ENCODE measurements at regions not wholly inside any gene's neighbourhood (a gene's known extent, or its start where the extent isn't known, plus 50 kb on each side); places are given as distances from the start of the nearest gene placed in this dataset.
"Not testable (repeated sequence)": the region's sequence is repeated elsewhere in the genome, so short reads cannot be mapped to it uniquely, and the experiment has no call there.

DNA sequence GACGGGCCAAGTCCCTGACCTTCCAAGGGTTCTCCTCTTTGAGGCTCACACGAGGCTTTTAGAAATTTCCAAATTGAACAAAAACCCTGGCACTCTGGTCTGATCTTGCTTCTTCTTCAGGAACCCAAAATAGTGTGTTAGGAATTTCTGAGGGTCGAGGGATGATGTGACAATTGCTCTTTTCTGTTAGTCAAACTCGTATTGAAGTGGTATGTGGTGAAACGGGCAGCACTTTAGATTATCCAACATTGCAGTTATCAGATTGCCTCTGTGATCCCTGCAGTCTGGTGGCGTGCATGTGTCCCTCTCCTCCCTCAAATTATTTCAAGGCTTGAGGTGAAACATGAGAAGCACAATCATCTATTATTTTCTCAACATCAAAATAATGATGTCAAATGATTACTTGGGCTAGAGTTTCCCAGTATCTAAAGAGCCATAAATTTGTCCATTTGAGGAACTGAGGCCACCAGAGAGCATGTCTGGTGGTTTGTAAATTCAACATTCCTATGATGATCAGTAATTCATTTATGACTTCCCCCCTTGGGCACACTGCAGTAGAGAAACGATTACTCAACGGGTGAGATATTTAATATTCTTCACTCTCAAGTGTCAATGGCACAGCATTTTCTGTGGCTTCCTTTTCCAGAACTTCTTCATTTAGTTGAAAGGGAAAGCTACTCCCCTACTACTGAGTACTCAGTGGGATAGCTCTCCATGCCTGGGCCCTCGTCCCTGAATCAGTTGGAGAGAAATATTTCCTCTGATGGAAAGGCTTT, 308.6 kb upstream of the MAP3K7 start:
- H3K36me3 Mint-ChIP-seq, result no peaks in the 10 kb centered on the region

DNA sequence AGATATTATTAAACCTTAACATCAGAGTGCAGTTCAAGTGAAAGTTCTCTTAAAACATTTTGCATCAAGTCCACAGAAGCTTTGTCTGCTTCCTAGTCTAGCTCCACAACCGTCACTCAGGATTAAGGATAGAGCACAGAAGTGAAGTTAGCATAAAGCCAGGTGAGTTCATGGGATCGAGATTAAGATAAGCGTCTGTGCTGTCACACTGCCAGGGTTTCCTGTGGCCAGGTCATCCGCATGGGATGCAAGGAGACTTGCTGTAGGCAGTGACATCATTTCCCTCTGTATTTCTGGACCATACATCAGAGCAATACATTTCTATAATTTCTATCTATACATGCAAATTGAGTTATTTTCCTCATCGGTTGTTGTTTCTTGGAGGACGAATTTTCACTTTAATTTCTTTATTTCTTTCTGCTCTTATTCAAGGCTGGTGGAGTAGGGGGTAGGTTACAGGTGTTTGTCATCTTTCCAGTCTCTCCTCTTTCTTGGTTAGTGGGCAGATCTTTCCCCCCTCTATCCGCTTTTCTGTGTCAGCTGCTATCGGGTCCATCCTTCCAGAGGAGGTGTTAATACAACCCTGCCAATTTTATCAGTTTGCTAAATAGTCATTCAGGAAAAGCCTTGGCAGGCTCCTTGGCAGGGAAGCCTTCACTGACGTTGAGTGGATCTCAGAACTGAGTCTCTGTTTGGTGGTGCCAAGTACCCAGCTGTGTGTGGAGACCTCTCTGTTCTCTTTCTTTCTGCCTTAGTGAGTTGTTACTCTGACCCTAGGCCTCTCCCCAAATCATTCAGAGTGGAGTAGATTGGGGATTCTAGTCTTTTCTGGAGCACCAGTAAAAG, 307.6 kb upstream of the MAP3K7 start:
- ATAC-seq (replicated peaks) (no peak), DNase-seq (no peak)
- Mint-ChIP-seq H3K4me3 (no peak overlapping the region), H3K4me1 (no peaks in the 10 kb centered on the region), H3K27me3 (peaks cover 3 to 5% of the 10 kb centered on the region in 2 donors), H3K9me3 (no peaks in the 10 kb centered on the region), H3K27ac (no peak overlapping the region), H3K36me3 (no peaks in the 10 kb centered on the region)

More for the DNA sequence above, 308.6 kb upstream of the MAP3K7 start:
- no peaks in the 10 kb centered on the region for H3K9me3 Mint-ChIP-seq
- DNase-seq, result no peak
- peaks cover 3 to 5% of the 10 kb centered on the region in 2 donors for H3K27me3 Mint-ChIP-seq
- no peak overlapping the region for H3K4me3 Mint-ChIP-seq
- H3K27ac Mint-ChIP-seq, result no peak overlapping the region
- no peaks in the 10 kb centered on the region for H3K4me1 Mint-ChIP-seq
- no peak for ATAC-seq (replicated peaks)

DNA sequence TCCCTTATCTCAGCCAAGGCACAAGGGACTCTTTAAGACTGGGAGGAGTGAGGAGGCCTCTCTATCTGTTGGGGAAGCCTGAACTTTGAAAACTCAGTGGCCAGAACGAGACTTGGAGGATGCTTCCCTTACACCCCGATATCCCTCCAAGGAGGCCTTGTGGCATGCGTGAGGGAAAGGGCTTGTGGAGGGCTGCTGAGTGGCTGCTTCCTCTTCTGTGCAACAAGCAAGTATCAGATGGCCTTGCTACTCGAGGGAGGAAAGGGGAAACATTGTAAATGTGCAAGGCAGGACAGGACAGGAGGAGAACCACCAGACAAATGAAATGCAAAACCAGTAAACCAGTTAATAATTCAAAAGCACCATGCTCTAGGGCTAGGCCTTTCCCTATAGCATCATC, 306.5 kb upstream of the MAP3K7 start:
- Mint-ChIP-seq H3K27ac (no peak overlapping the region), H3K4me3 (no peak overlapping the region), H3K36me3 (no peaks in the 10 kb centered on the region), H3K27me3 (peaks cover 3 to 5% of the 10 kb centered on the region in 2 donors), H3K4me1 (no peaks in the 10 kb centered on the region), H3K9me3 (no peaks in the 10 kb centered on the region)
- DNase-seq, result no peak
- ATAC-seq (replicated peaks), result no peak

DNA sequence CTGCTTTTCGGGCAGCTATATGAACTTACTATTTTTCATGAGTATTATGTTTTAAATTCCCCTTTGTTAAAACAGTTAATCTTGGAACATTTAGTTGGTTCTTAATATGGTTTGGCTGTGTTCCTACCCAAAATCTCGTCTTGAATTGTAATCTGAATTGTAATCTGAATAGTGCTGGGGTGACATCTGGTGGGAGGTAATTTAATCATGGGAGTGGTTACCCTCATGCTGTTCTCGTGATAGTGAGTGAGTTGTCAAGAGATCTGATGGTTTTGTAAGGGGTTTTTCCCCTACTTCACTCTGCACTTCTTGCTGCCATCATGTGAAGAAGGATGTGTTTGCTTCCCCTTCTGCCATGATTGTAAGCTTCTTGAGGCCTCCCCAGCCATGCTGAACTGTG, 305.4 kb upstream of the MAP3K7 start:
- DNase-seq (no peak), ATAC-seq (replicated peaks) (no peak)
- peaks cover 3 to 5% of the 10 kb centered on the region in 2 donors for H3K27me3 Mint-ChIP-seq
- H3K4me1 Mint-ChIP-seq, result no peaks in the 10 kb centered on the region
- H3K27ac Mint-ChIP-seq, result no peak overlapping the region
- H3K36me3 Mint-ChIP-seq, result no peaks in the 10 kb centered on the region
- no peak overlapping the region for H3K4me3 Mint-ChIP-seq
- no peaks in the 10 kb centered on the region for H3K9me3 Mint-ChIP-seq

DNA sequence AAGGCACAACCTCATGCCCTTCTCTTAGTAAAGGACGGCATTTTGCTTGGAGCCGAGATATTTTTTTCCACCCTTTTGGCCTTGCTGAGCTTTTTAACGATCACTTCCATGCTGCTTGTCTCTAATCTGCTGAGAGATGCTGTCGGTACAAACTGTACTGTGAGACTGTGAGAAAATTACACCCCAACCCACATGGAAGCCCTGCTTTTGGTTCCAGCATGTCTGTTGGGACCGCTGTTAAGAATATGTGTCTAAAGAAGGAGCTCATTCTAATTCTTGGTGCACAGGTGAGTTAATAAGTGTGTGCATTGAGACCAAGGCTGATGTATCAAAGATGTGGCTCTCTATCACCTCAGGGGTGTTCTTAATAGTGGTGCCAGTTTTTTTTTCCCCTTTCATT, 304.5 kb upstream of the MAP3K7 start:
- peaks cover 3 to 5% of the 10 kb centered on the region in 2 donors for H3K27me3 Mint-ChIP-seq
- ATAC-seq (replicated peaks) (no peak), DNase-seq (no peak)
- no peak overlapping the region for H3K4me3 Mint-ChIP-seq
- H3K36me3 Mint-ChIP-seq, result no peaks in the 10 kb centered on the region
- H3K9me3 Mint-ChIP-seq, result no peaks in the 10 kb centered on the region
- no peak overlapping the region for H3K27ac Mint-ChIP-seq
- no peaks in the 10 kb centered on the region for H3K4me1 Mint-ChIP-seq

DNA sequence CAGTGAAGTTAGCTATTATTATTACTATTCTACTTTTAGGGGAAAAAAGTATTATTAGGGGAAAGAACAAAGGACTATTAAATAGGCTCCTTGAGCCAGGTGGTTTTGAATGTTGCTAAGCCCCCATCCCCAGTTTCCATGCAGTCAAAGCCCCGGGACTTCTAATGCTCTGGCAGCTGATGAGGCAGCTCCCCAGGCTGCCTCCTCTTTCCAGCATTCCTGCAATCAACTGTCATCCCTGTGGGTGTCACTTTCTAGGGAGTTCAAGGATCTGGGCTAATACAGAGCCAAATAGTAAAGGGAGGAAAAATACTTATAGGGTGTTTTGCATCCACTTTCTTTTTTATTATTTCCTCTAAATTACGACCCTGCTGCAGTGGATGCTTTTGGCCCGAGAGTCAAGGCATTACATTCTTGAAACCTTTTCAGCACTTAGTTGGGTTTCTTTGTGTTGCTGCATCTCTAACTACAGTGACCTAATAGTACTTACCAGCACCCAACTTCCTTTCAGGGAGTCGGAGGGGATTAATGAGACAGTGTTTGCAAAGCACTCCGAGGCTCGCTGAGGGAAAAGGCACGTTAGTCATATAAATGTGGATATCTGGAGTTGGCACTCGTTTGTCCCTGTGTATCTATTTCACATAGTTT, 303.9 kb upstream of the MAP3K7 start:
- no peak overlapping the region for H3K27ac Mint-ChIP-seq
- no peaks in the 10 kb centered on the region for H3K4me1 Mint-ChIP-seq
- H3K4me3 Mint-ChIP-seq, result no peak overlapping the region
- H3K9me3 Mint-ChIP-seq, result no peaks in the 10 kb centered on the region
- no peaks in the 10 kb centered on the region for H3K36me3 Mint-ChIP-seq
- DNase-seq (no peak), ATAC-seq (replicated peaks) (no peak)
- H3K27me3 Mint-ChIP-seq, result peaks cover 5 to 8% of the 10 kb centered on the region in 2 donors

DNA sequence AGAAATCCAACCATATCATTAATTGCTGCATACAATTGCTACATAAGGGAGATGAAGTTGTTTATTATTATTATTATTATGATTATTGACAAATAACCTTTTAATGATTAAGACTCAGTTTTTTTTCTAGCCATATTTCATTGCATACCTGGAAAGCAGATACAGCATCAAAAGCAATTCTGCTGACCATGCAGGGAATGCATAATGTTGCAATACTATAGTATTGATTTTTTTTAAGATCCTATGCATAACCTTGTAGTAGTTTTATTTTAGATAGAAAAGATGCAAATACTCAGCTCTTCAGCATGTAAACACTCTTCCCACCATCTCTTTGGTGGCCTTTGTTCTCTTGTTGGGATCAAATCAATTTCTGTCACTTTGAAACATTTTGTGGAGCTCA, 300.9 kb upstream of the MAP3K7 start:
- Mint-ChIP-seq H3K9me3 (peaks cover 5 to 14% of the 10 kb centered on the region in 2 donors), H3K27ac (no peak overlapping the region), H3K4me1 (no peaks in the 10 kb centered on the region), H3K27me3 (peaks cover 8 to 10% of the 10 kb centered on the region in 2 donors), H3K4me3 (no peak overlapping the region), H3K36me3 (no peaks in the 10 kb centered on the region)
- no peak for DNase-seq
- ATAC-seq (replicated peaks), result no peak

DNA sequence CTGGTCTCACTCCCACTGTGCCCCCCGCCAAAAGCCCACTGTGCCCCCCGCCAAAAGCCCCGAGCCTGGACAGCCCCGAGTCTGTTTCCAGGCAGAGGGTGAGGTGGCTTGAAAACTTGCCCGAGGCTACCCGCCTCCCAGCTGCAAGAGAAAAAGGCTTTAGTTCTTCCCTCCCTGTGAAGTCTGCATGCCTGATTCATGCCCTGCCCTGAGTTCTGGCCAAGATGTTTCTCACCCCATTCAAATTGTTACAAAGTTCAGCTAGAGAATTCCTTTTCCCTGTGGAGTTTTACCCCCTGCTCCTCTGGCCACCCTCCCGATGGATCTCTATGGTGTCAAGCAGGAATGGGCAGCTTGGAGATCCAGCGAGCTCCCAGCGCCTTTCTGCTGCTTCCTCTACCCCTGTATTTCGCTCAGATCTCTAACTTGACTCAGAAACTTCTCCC, 298.8 kb upstream of the MAP3K7 start:
- peaks cover 10 to 13% of the 10 kb centered on the region in 2 donors for H3K27me3 Mint-ChIP-seq
- H3K4me1 Mint-ChIP-seq, result no peaks in the 10 kb centered on the region
- ATAC-seq (replicated peaks), result no peak
- H3K36me3 Mint-ChIP-seq, result peaks cover under 1 to 1% of the 10 kb centered on the region in 2 donors
- no peak overlapping the region for H3K4me3 Mint-ChIP-seq
- no peak for DNase-seq
- peaks cover 10 to 20% of the 10 kb centered on the region in 2 donors for H3K9me3 Mint-ChIP-seq
- no peak overlapping the region for H3K27ac Mint-ChIP-seq

DNA sequence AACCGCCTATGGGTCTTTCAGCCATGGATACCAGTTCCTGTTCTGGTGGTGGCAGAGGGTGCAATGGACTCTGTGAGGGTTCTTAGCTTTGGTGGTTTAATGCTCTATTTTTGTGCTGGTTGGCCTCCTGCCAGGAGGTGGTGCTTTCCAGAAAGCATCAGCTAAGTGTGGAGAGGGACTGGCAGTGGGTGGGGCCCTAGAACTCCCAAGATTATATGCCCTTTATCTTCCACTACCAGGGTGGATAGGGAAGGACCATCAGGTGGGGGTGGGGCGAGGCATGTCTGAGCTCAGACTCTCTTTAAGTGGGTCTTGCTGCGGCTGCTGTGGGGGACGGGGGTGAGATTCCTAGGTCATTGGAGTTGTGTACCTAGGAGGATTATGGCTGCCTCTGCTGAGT, 298.3 kb upstream of the MAP3K7 start:
- not testable (repeated sequence) for ATAC-seq (replicated peaks); H3K4me1 Mint-ChIP-seq; H3K4me3 Mint-ChIP-seq; H3K36me3 Mint-ChIP-seq; DNase-seq; H3K27ac Mint-ChIP-seq
- Mint-ChIP-seq H3K27me3 (peaks cover 10 to 13% of the 10 kb centered on the region in 2 donors), H3K9me3 (peaks cover 12 to 23% of the 10 kb centered on the region in 2 donors)

DNA sequence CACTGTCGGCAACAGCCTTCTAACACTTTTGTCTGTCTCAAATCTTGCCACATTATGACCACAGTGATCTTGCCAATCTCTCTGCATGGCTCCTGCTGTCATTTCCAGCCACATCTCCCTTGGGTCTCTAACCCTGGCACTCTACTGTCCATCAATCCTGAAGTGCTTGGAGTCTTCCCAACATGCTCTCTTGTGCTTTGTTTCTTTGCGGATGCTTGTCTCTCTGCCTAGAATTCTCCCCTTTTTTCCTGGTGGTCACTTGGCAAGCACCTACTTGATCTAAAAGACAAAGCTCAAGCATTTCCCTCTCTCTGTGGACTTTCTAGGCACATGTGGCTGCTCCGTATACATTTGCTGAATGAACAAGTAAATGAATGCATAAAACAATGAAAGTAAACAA, 290.7 kb upstream of the MAP3K7 start:
- Mint-ChIP-seq H3K4me1 (no peaks in the 10 kb centered on the region), H3K9me3 (peaks cover 14 to 15% of the 10 kb centered on the region in 2 donors), H3K4me3 (no peak overlapping the region), H3K27ac (no peak overlapping the region), H3K36me3 (peaks cover 0 to 3% of the 10 kb centered on the region in 2 donors), H3K27me3 (peaks cover 9 to 30% of the 10 kb centered on the region in 2 donors)
- DNase-seq, result no peak
- no peak for ATAC-seq (replicated peaks)

DNA sequence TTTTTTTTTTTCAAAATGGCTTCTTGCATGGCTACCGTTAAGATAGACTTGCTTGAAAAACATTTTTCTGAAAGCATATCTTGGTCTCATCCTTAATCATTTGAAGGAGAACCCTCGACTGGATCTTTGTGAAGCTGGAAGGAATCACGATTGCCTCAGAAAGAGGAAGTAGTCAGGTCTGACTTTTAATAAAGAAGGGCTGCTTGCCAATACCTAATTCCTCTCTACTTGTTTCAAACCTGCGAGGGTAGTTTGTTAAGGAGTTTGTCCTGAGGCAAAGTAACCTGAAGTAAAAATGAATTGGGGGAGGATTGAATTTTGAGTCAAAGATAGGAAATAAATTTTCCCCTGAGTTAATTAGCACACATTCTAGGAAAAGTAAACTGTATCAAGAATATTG, 288.1 kb upstream of the MAP3K7 start:
- Mint-ChIP-seq H3K36me3 (no peaks in the 10 kb centered on the region), H3K27ac (no peak overlapping the region), H3K9me3 (peaks cover 6 to 9% of the 10 kb centered on the region in 2 donors)

DNA sequence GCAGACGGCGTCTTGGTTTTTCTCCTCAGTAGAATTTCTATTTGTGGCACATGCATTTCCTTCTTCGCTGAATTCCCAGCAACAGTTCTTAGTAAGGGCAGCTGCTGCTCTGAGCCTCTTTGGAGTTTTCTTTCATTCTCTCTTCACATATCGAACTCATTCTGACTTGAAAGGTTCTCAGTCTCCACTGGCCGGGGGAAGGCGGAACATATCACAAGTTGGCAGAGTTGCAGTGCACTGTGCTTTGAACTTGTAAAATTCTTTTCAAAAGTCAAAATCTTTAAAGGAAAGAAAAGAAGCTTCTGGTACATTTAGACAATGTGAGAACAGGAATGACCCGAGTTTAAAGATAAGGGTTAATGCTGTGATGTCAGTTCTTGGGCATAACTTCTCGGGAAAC, 286.1 kb upstream of the MAP3K7 start:
- ATAC-seq (replicated peaks) (no peak), DNase-seq (no peak)
- no peak overlapping the region for H3K4me3 Mint-ChIP-seq
- H3K27me3 Mint-ChIP-seq, result peaks cover 12 to 31% of the 10 kb centered on the region in 2 donors
- peaks cover 0 to 5% of the 10 kb centered on the region in 2 donors for H3K9me3 Mint-ChIP-seq
- no peaks in the 10 kb centered on the region for H3K4me1 Mint-ChIP-seq
- H3K27ac Mint-ChIP-seq, result no peak overlapping the region
- no peaks in the 10 kb centered on the region for H3K36me3 Mint-ChIP-seq

More for the DNA sequence above, 288.1 kb upstream of the MAP3K7 start:
- ATAC-seq (replicated peaks), result no peak
- Mint-ChIP-seq H3K4me1 (no peaks in the 10 kb centered on the region), H3K4me3 (no peak overlapping the region), H3K27me3 (peaks cover 12 to 31% of the 10 kb centered on the region in 2 donors)
- no peak for DNase-seq

DNA sequence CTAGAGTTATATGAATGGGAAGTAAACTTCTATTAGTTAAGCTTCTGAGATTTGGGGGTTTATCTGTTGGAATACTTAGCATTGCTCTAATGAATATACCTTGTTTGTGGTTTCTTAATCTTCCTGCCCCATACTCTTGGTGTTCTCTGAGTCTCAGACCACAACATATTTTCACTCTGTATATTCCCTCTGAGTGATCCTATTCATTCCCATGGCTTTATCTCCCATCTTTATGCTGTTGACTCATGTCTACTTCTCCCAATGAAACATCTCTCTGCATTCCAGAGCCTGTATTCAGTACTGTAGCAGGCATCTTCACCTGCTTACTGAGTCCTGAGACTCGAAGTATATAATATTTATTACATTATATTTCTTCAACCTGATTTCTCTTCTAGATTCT, 283.7 kb upstream of the MAP3K7 start:
- Mint-ChIP-seq H3K27ac (no peak overlapping the region), H3K27me3 (peaks cover 7 to 16% of the 10 kb centered on the region in 2 donors), H3K4me3 (no peak overlapping the region), H3K4me1 (no peaks in the 10 kb centered on the region), H3K9me3 (peaks cover 0 to 2% of the 10 kb centered on the region in 2 donors), H3K36me3 (no peaks in the 10 kb centered on the region)
- no peak for ATAC-seq (replicated peaks)
- no peak for DNase-seq

DNA sequence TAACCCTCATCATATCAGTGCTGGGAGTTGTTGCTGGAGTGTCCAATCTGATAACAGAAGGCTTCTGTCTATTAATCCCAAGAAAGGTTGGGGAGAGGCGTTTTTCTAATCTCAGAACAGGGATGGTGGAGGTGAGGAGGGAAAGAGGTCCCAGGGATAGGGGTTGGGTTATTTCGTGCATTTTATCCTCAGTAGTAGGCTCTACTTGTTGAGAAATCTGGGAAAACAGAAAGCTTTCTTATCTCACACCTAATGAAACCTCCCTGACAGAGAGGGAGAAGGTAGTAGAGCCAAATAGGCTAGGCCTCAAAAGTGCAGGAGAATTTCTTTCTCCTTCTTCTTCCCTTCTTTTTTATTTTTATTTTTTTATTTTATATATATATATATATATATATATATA, 281.8 kb upstream of the MAP3K7 start:
- H3K36me3 Mint-ChIP-seq, result no peaks in the 10 kb centered on the region
- no peak overlapping the region for H3K27ac Mint-ChIP-seq
- H3K4me1 Mint-ChIP-seq, result no peaks in the 10 kb centered on the region
- no peak overlapping the region for H3K4me3 Mint-ChIP-seq
- no peak for ATAC-seq (replicated peaks)
- H3K27me3 Mint-ChIP-seq, result peaks cover 7 to 11% of the 10 kb centered on the region in 2 donors
- H3K9me3 Mint-ChIP-seq, result peaks cover 0 to 2% of the 10 kb centered on the region in 2 donors
- DNase-seq, result no peak
